Activated T-cell treated with anti-CD3 and anti-CD28 coated beads, Interleukin-2, amount 50 U/mL, for 4 hours (primary cell): ENCODE measurements at regions not wholly inside any gene's neighbourhood (a gene's known extent, or its start where the extent isn't known, plus 50 kb on each side); places are given as distances from the start of the nearest gene placed in this dataset.

Experiments used
- ATAC-seq, 2 donors: fragments of 200-7000 bp; cut with Tn5 transposase; one replicate each; pipeline ENCODE4 v1.10.0; 2021
- DNase-seq: peaks from one replicate; pipeline ENCODE4 v3.0.0-alpha.2; 2020
- H3K27me3 Mint-ChIP-seq: one replicate; pipeline ENCODE4 v1.8.0; 2021; ENCODE audit warnings: low read depth, mixed read lengths
- H3K36me3 Mint-ChIP-seq: one replicate; pipeline ENCODE4 v1.8.0; 2022; ENCODE audit warnings: mixed read lengths; ENCODE audit not compliant: insufficient read depth
- H3K4me1 Mint-ChIP-seq: one replicate; pipeline ENCODE4 v1.8.0; 2021; ENCODE audit warnings: low read depth, mixed read lengths
- H3K4me3 Mint-ChIP-seq: one replicate; pipeline ENCODE4 v1.8.0; 2021; ENCODE audit warnings: mild to moderate bottlenecking, moderate library complexity, mixed read lengths
- H3K9me3 Mint-ChIP-seq: one replicate; pipeline ENCODE4 v1.8.0; 2021; ENCODE audit warnings: mixed read lengths

DNA sequence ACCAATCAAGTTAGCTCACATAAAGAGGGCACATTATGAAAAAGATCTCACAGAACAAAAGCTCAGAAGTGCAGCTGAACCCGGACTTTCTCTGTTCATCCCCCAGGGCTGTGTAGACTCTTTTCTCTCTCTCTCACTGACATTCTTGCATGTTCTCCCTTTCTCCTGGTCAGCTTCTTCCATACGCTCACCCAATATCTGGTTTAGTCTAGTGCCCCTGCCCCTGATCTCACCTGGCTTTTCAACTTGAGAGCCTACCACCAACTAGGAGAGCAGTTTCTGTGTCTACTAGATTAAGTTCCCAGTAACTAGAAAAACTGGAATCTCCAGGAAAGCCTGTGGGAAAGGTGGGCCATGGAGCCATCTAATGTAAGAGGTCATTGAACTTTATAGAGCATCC lies 126.9 kb upstream of the GRIK3 start:
- Mint-ChIP-seq H3K4me1 (no peaks in the 10 kb centered on the region), H3K9me3 (peaks cover 7% of the 10 kb centered on the region), H3K36me3 (no peaks in the 10 kb centered on the region), H3K4me3 (no peak overlapping the region), H3K27me3 (peaks cover 5% of the 10 kb centered on the region)
- no peak for ATAC-seq
- DNase-seq = no peak

DNA sequence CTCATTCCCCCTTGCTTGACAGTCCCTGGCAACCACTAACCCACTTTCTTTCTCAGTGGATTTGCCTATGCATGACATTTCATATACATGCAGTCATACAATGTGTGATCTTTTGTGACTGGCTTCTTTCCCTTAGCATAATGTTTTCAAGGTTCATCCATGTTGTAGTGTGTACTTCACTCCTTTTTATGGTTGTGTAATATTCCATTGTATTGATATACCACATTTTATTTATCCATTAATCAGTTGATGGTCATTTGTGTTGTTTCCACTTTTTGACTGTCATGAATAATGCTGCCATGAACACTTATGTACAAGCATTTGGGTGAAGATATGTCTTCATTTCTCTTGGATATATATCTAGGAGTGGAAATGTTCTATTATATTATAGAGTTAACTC lies 127.7 kb upstream of the GRIK3 start:
- Mint-ChIP-seq H3K27me3 (peaks cover 7% of the 10 kb centered on the region), H3K36me3 (no peaks in the 10 kb centered on the region), H3K4me3 (no peak overlapping the region), H3K9me3 (peaks cover 7% of the 10 kb centered on the region), H3K4me1 (no peaks in the 10 kb centered on the region)
- DNase-seq (no peak), ATAC-seq (no peak)

DNA sequence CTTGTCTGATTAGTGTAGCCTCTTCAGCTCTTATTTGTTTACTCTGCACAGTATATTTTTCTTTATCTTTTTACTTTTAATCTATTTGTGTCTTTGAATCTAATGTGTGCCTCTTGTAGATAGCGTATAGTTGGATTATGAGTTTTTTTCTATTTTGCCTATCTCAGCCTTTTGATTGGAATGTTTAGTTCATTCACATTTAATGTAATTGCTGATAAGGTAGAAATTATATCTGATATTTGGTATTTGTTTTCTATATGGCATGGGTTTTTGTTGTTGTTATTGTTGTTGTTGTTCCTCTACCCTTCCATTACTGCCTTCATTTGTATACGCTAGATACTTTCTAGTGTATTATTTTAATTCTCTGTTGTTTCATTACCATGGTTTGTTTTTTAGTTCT lies 131.7 kb upstream of the GRIK3 start:
- Mint-ChIP-seq H3K9me3 (peaks cover 7% of the 10 kb centered on the region), H3K4me1 (no peaks in the 10 kb centered on the region), H3K4me3 (no peak overlapping the region), H3K27me3 (peaks cover 19% of the 10 kb centered on the region), H3K36me3 (no peaks in the 10 kb centered on the region)
- DNase-seq (no peak), ATAC-seq (no peak)

DNA sequence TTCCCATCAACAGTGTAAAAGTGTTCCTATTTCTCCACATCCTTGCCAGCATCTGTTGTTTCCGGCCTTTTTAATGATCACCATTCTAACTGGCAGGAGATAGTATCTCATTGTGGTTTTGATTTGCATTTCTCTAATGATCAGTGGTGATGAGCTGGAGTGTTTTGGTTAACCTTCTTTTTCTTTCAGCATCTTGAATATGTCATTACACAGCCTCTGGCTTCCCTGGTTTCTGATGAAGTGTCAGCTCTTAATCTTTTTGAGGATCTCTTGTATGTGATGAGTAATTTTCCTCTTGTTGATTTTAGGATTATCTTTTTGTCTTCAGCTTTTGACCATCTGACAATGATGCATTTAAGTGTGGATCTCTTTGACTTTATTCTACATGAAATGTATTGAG lies 133.2 kb upstream of the GRIK3 start:
- Mint-ChIP-seq H3K36me3 (no peaks in the 10 kb centered on the region), H3K4me3 (no peak overlapping the region), H3K4me1 (no peaks in the 10 kb centered on the region), H3K9me3 (peaks cover 3% of the 10 kb centered on the region), H3K27me3 (peaks cover 21% of the 10 kb centered on the region)
- DNase-seq = no peak
- ATAC-seq = no peak

DNA sequence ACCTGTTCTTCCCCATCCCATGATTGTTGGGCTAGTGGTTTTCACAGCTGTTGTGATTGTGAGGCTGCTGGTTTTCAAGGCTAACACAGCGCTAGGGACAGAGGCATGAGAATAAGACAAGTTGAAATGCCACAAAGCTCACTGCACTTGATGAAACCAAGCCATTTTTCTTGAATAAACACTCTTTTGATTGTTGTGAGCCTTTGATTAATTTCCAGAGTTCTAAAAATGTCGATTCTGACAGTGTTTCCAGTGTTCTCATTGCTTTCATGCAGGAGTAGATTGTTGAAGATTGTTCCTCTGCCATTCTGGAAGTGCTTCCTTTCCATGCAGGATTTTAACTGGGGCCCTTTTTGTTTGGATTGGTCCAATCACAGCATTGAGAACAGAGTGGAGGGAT lies 134.9 kb upstream of the GRIK3 start:
- Mint-ChIP-seq H3K9me3 (peaks cover 3% of the 10 kb centered on the region), H3K27me3 (peaks cover 31% of the 10 kb centered on the region), H3K36me3 (no peaks in the 10 kb centered on the region)

DNA sequence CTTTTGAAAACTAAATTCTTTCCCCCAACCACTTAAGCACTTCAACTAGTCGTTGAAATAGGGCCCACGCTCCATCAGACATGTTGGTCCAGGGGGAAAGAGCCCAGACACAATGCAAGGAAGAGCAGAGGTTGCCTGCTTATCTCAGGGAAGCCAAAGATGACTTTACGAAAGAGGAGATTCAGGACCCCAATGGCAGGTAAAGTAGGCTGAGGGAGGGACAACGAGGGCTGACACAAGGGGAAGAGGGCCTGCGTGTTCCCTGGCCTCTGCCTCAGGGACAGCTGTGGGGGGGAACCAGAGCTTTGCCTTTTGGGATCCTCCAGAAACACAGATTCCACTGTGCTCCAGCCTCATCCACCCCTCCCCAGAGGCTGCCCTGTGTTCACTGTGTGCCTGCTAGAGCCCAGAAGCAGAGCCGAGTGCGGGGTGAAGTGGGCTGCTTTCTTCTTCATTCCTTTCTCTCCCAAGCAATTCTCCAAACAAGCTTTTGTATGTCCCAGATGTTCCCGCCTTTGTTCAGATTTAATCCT lies 135.5 kb upstream of the GRIK3 start:
- no peak for DNase-seq
- Mint-ChIP-seq H3K4me3 (no peak overlapping the region), H3K36me3 (no peaks in the 10 kb centered on the region), H3K27me3 (peaks cover 31% of the 10 kb centered on the region), H3K9me3 (peaks cover 3% of the 10 kb centered on the region), H3K4me1 (no peaks in the 10 kb centered on the region)
- no peak for ATAC-seq

More for the DNA sequence above, 134.9 kb upstream of the GRIK3 start:
- DNase-seq (no peak), ATAC-seq (no peak)
- Mint-ChIP-seq H3K4me1 (no peaks in the 10 kb centered on the region), H3K4me3 (no peak overlapping the region)

DNA sequence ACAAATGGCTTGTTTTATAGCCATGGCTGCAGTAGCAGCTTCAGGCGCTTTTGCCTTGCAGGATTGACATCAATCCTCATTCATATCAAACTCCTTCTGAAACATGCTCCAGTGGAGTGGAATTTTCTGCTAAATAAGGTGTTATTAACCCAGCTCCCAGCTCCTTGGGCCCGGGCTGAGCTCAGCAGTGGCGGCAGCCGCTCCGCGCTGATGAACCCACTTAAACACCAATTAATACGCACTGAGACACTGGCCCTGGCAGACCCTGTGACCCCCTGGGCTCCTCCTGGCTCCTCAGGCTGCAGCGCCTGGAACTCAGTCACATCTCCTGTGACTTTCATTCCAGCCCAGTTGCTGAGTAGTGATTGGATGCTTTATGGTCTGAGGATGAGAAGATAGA lies 137.4 kb upstream of the GRIK3 start:
- Mint-ChIP-seq H3K4me3 (no peak overlapping the region), H3K36me3 (no peaks in the 10 kb centered on the region), H3K9me3 (no peaks in the 10 kb centered on the region), H3K27me3 (peaks cover 35% of the 10 kb centered on the region), H3K4me1 (no peaks in the 10 kb centered on the region)
- DNase-seq (no peak), ATAC-seq (no peak)

DNA sequence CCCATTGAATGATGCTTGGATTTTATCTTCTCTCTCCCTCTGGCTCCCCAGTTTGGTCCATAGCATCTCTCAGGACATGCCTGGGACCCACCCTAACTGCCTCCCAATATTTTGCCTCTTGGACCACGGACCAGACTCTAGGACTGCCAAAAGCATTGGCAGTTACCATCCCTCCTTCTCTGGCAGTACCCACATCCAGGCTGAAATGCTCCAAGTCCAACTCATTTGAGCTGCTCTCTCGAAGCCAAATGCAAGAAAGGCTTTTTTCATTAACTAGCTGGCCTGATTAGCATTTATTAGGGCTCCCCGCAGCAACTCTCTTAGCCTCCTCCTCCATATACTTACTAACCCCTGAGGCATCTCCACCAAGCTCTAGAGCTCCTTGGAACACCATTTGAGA lies 140.0 kb upstream of the GRIK3 start:
- Mint-ChIP-seq H3K4me1 (no peaks in the 10 kb centered on the region), H3K9me3 (no peaks in the 10 kb centered on the region), H3K27me3 (peaks cover 29% of the 10 kb centered on the region), H3K36me3 (no peaks in the 10 kb centered on the region), H3K4me3 (no peak overlapping the region)
- DNase-seq (no peak), ATAC-seq (no peak)

DNA sequence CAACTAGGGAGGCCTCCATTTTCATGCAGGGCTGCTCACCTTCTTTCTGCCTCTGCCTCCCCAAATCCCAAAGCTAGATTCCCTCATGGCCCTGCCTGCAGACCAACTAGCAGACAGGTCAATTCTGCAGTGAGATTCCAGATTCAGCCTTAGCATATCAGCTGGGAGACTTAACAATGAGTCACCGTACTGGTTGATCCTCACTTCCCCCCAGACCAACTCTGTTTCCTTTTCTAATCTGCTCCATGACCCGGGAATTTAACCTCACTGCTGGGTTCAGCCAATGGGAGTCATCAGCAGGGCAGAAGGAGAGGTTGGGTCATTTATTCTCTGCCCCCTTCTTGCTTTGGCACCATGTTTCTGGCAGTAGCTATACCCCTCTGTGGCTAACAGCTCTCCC lies 140.6 kb upstream of the GRIK3 start:
- H3K4me3 Mint-ChIP-seq = no peak overlapping the region
- H3K9me3 Mint-ChIP-seq = no peaks in the 10 kb centered on the region
- H3K36me3 Mint-ChIP-seq = no peaks in the 10 kb centered on the region
- peaks cover 30% of the 10 kb centered on the region for H3K27me3 Mint-ChIP-seq
- ATAC-seq = no peak
- H3K4me1 Mint-ChIP-seq = no peaks in the 10 kb centered on the region
- no peak for DNase-seq

DNA sequence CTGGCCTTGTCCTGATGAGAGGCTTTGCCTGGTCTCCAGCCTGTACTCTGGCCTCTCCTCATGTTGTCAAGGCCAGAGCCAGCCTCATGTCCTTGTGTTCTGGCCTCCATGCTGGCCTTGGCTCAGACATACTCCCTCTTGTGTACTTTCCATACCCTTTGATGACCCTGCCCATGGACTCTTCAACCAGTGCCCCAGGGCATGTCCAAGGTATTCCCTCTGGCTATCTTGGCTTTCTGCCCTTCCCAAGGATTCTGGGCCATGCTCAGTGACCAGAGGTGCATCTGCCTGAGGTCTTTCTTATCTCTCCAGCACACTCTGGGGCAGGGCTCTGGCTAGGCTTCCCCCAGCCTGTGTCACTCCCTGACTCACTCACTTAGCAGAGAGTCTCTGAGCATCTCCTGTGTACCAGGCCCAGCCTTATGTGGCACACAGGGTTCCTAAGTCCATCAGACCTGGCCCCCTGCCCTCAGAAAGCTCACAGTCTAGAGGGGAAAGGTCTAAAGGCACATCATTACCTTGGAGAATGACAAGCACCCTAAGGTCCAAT lies 141.4 kb upstream of the GRIK3 start:
- H3K27me3 Mint-ChIP-seq = peaks cover 31% of the 10 kb centered on the region

DNA sequence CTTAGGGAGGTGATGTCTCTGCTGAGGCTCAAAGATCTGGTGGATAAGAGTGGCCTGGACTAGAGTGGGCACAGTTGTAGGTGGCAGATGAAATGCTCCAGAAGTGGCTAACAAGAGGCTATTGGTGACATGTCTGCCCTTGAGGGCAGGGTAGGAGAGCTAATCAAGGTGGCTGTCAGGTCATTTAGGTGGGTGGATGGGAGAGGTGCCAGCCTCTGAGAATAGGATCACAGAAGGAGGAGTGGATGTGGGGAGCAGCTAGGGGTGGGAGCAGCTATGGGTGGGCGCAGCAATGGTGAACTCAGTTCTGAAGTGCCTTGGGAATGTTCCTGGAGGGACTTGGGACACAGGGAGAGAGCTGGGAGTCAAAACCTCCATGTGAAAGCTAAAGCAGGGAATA lies 142.0 kb upstream of the GRIK3 start:
- H3K9me3 Mint-ChIP-seq = no peaks in the 10 kb centered on the region
- ATAC-seq = no peak
- H3K36me3 Mint-ChIP-seq = no peaks in the 10 kb centered on the region
- H3K27me3 Mint-ChIP-seq = peaks cover 33% of the 10 kb centered on the region
- H3K4me3 Mint-ChIP-seq = no peak overlapping the region
- no peaks in the 10 kb centered on the region for H3K4me1 Mint-ChIP-seq
- no peak for DNase-seq

More for the DNA sequence above, 141.4 kb upstream of the GRIK3 start:
- no peak overlapping the region for H3K4me3 Mint-ChIP-seq
- DNase-seq (no peak), ATAC-seq (no peak)
- H3K36me3 Mint-ChIP-seq = no peaks in the 10 kb centered on the region
- no peaks in the 10 kb centered on the region for H3K9me3 Mint-ChIP-seq
- H3K4me1 Mint-ChIP-seq = no peaks in the 10 kb centered on the region

DNA sequence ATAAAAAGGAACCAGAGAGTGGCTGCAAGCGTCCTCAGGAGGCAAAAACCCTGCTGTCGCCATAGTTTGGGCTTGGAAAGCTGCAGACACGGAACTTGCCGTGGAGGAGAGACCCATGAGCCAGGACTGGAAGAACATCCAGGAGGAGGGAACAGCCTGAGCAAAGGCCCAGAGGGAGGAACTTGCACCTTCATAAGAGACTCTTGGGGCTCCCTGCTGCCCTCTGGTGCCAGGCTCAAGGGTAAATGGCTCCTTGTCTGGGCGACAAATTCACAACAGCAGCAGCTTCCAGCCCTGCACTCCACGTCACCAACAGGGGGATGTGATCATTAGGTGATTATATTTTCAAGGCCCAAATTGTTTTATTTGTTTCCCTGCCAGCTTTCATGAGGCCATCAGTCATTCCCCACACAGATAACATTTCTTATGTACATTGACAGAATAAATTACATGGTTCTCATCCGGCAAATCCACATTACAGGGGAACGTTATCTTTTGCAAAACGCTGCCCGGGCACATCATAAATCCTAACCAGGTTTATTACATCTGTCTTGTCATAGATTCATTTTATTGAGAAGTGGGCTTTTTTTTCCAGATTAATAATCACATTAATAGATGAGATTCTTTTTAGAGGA lies 143.0 kb upstream of the GRIK3 start:
- Mint-ChIP-seq H3K9me3 (peaks cover 2% of the 10 kb centered on the region), H3K36me3 (no peaks in the 10 kb centered on the region), H3K4me3 (no peak overlapping the region), H3K27me3 (peaks cover 41% of the 10 kb centered on the region), H3K4me1 (no peaks in the 10 kb centered on the region)
- no peak for DNase-seq
- no peak for ATAC-seq

DNA sequence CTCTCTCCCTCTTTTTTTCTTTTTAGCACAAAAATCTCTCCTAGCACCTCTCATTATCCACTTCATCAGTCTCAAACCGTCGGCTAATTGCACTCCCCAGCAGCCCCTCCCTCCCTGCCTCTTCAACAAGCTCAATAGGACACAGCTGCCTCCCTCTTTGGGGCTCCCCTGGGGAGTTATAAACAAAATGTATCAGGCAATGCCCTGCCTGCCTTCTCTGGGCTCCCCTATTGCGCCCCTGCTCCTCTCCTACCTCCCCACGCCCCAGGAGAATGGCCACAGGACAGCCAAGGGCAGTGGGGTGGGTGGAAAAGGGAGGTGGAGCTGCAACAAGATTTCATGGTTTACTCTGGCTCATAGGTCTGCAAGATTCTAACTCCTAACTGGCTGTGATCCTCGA lies 147.1 kb upstream of the GRIK3 start:
- H3K4me1 Mint-ChIP-seq = no peaks in the 10 kb centered on the region
- no peak for DNase-seq
- no peak overlapping the region for H3K4me3 Mint-ChIP-seq
- H3K27me3 Mint-ChIP-seq = peaks cover 33% of the 10 kb centered on the region
- no peak for ATAC-seq
- peaks cover 3% of the 10 kb centered on the region for H3K36me3 Mint-ChIP-seq
- peaks cover 6% of the 10 kb centered on the region for H3K9me3 Mint-ChIP-seq

DNA sequence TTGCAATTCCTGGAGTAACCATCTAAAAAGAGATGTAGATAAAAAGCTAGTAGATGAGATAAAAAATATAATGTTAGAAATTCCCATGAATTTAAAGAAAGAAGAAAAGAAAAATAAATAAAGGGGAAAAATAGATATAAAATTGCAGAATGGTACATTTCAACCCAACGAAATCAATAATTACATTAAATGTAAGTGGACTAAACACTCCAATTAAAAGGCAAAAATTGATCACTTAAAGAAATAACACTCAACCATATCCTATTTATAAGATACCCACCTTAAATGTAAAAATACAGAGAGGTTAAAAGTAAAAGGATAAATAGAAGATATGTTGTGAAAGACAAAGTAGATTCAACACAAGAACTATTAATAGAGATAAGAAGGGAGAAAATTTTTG lies 150.5 kb upstream of the GRIK3 start:
- peaks cover 6% of the 10 kb centered on the region for H3K9me3 Mint-ChIP-seq
- H3K4me1 Mint-ChIP-seq = no peaks in the 10 kb centered on the region
- ATAC-seq (no peak), DNase-seq (no peak)
- peaks cover 28% of the 10 kb centered on the region for H3K27me3 Mint-ChIP-seq
- H3K4me3 Mint-ChIP-seq = no peak overlapping the region
- H3K36me3 Mint-ChIP-seq = peaks cover 3% of the 10 kb centered on the region

DNA sequence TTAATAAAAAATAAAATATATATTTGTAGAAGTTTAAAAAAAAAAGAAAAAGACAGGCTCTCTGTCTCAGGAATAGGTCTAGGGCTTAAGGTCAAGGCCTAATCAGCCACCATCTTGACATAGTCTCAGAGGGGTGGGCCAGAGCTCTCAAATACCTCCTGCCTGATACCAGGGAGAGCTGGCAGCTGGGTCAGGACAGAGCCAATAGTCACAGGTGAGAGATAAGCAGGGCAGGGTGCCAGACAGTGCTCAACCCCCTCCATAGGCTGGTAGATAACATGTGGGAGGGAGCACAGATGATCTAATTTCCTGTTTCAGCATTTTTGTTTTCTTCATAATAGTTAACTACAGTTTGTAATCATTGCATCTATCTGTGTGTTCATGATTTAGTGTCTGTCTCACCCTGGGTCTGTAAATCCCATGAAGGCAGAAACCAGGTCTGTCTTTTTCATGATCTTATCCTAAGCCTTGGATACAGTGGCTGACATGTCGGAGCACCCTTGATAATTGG lies 152.0 kb upstream of the GRIK3 start:
- Mint-ChIP-seq H3K27me3 (peaks cover 24% of the 10 kb centered on the region), H3K36me3 (peaks cover 3% of the 10 kb centered on the region), H3K9me3 (peaks cover 6% of the 10 kb centered on the region), H3K4me3 (no peak overlapping the region), H3K4me1 (no peaks in the 10 kb centered on the region)
- no peak for DNase-seq
- no peak for ATAC-seq
